H1 (cell line): ENCODE measurements at regions not wholly inside any gene's neighbourhood (a gene's known extent, or its start where the extent isn't known, plus 50 kb on each side); places are given as distances from the start of the nearest gene placed in this dataset.

Source experiments
- BRCA1 ChIP-seq: IDR thresholded peaks from 2 replicates; pipeline ENCODE4 v1.6.1; 2012; ENCODE audit warnings: low read depth, low read length, improper control_type of control experiment
- JUND ChIP-seq: IDR thresholded peaks from 2 replicates; pipeline ENCODE4 v1.6.1; 2011; ENCODE audit warnings: mild to moderate bottlenecking, improper control_type of control experiment, low read length

DNA sequence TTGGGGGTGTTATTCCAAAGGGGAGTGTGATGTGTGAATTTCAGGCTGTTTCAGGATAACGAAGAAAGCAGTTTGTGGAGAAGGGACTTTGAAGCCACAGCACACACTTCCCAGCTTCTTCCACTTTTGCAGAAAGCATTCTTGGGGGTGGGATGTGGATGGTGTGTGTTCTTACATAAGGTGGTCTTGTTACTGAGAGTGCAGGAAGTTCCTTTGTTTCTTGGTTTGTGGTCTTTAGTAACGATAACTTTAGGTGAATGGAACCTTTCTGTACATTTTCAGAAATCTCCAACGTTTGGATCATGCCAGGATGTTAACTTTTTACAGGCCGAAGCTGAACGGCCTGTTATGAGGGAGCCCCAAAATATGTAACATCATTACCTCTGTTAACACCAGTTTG, 251.8 kb downstream of the KCNRG start (continued):
- TF ChIP-seq JUND, result no peak
- no peak for TF ChIP-seq BRCA1
